Loucy (cell line): ENCODE measurements at regions not wholly inside any gene's neighbourhood (a gene's known extent, or its start where the extent isn't known, plus 50 kb on each side); places are given as distances from the start of the nearest gene placed in this dataset.

Experiments
- EZH2phosphoT487 ChIP-seq: fragments of 200-600 bp; IDR thresholded peaks from 2 replicates; pipeline ENCODE4 v1.6.1; 2018; ENCODE audit warnings: antibody characterized with exemption, mild to moderate bottlenecking, moderate library complexity, borderline replicate concordance
- TF ChIP-seq, protein P1 (sequence below): fragments of 200-600 bp; sonication (generic); conservative IDR thresholded peaks from 2 replicates; pipeline ENCODE4 v1.5.1; 2014; ENCODE audit warnings: mild to moderate bottlenecking, antibody characterized with exemption, low read length

- TF ChIP-seq EZH2phosphoT487 = no peak
- TF ChIP-seq, protein P1, sequence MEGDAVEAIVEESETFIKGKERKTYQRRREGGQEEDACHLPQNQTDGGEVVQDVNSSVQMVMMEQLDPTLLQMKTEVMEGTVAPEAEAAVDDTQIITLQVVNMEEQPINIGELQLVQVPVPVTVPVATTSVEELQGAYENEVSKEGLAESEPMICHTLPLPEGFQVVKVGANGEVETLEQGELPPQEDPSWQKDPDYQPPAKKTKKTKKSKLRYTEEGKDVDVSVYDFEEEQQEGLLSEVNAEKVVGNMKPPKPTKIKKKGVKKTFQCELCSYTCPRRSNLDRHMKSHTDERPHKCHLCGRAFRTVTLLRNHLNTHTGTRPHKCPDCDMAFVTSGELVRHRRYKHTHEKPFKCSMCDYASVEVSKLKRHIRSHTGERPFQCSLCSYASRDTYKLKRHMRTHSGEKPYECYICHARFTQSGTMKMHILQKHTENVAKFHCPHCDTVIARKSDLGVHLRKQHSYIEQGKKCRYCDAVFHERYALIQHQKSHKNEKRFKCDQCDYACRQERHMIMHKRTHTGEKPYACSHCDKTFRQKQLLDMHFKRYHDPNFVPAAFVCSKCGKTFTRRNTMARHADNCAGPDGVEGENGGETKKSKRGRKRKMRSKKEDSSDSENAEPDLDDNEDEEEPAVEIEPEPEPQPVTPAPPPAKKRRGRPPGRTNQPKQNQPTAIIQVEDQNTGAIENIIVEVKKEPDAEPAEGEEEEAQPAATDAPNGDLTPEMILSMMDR = no peak
Measured at GRCh38 chr7:94344826-94345225, 49.9 kb upstream of the COL1A2 start.
